ENCODE measurements at regions not wholly inside any gene's neighbourhood (a gene's known extent, or its start where the extent isn't known, plus 50 kb on each side); places are given as distances from the start of the nearest gene placed in this dataset.

DNA sequence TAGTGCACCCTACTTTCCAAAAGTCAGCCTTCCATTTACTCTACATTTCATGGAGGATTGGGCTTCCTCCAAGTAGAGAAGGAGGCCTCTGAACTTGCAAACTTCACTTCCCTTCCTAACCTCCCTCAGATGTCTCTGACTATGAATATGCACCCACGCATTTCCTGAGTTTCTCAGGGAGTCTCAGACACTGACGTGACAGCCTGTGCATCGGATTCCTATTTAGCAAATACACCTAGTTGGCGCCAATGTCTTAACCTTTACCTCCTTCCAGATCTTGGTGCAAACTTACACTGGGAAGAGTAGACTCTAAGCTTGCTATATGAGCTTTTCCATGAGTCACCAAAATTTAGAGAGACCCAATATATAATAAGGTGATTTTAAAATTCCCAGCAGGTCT, 920.1 kb upstream of the AUTS2 start:
- TF ChIP-seq CTCF (IDR thresholded peaks at IDR 0.05) (no peak), POLR2A (IDR thresholded peaks at IDR 0.05) (no peak)
